NCI-H1694 treated with DMSO at 0.1 percent for 48 hours (cell line): ENCODE measurements at regions not wholly inside any gene's neighbourhood (a gene's known extent, or its start where the extent isn't known, plus 50 kb on each side); places are given as distances from the start of the nearest gene placed in this dataset.
"Not testable (repeated sequence)": the region's sequence is repeated elsewhere in the genome, so short reads cannot be mapped to it uniquely, and the experiment has no call there.

Source experiments
- DNase-seq: peaks from one replicate; lab custom pipeline; 2025; lab: John Stamatoyannopoulos, UW

- no peak for DNase-seq
These were observed 166.0 kb upstream of the KCNG1 start for GRCh38 chr20:51188941-51189340.

GRCh38 chr20:51187261-51187660, 164.4 kb upstream of the KCNG1 start:
- no peak for DNase-seq

GRCh38 chr20:51185861-51186260, 163.0 kb upstream of the KCNG1 start:
- DNase-seq: no peak

GRCh38 chr20:51185277-51185676, 162.4 kb upstream of the KCNG1 start:
- no peak for DNase-seq

GRCh38 chr20:51184289-51184688, 161.4 kb upstream of the KCNG1 start:
- DNase-seq: no peak

GRCh38 chr20:51183451-51183850, 160.5 kb upstream of the KCNG1 start:
- DNase-seq: no peak

- no peak for DNase-seq
These were observed 159.7 kb upstream of the KCNG1 start for GRCh38 chr20:51182571-51182970.

GRCh38 chr20:51178153-51178552, 155.2 kb upstream of the KCNG1 start:
- no peak for DNase-seq

- no peak for DNase-seq
These were observed 154.0 kb upstream of the KCNG1 start for GRCh38 chr20:51176876-51177275.

GRCh38 chr20:51176446-51176845, 153.5 kb upstream of the KCNG1 start:
- no peak for DNase-seq

GRCh38 chr20:51175724-51176123, 152.8 kb upstream of the KCNG1 start:
- DNase-seq: no peak

- no peak for DNase-seq
These were observed 152.2 kb upstream of the KCNG1 start for GRCh38 chr20:51175156-51175555.

GRCh38 chr20:51174536-51174935, 151.6 kb upstream of the KCNG1 start:
- DNase-seq: no peak

- DNase-seq: no peak
These were observed 149.9 kb upstream of the KCNG1 start for GRCh38 chr20:51172558-51173428.

GRCh38 chr20:51171141-51171540, 148.2 kb upstream of the KCNG1 start:
- DNase-seq: no peak

- no peak for DNase-seq
These were observed 146.9 kb upstream of the KCNG1 start for GRCh38 chr20:51169813-51170212.

GRCh38 chr20:51167911-51168310, 145.0 kb upstream of the KCNG1 start:
- not testable (repeated sequence) for DNase-seq

GRCh38 chr20:51166489-51166888, 143.6 kb upstream of the KCNG1 start:
- no peak for DNase-seq

GRCh38 chr20:51165131-51165530, 142.2 kb upstream of the KCNG1 start:
- no peak for DNase-seq

GRCh38 chr20:51164731-51165130, 141.8 kb upstream of the KCNG1 start:
- DNase-seq: no peak

- no peak for DNase-seq
These were observed 141.2 kb upstream of the KCNG1 start for GRCh38 chr20:51163996-51164600.

- DNase-seq: no peak
These were observed 139.1 kb upstream of the KCNG1 start for GRCh38 chr20:51162015-51162414.

- DNase-seq: no peak
These were observed 137.9 kb upstream of the KCNG1 start for GRCh38 chr20:51160821-51161220.

- no peak for DNase-seq
These were observed 137.1 kb upstream of the KCNG1 start for GRCh38 chr20:51159981-51160380.
